DMS153 (cell line): ENCODE measurements at regions not wholly inside any gene's neighbourhood (a gene's known extent, or its start where the extent isn't known, plus 50 kb on each side); places are given as distances from the start of the nearest gene placed in this dataset.
"Not testable (repeated sequence)": the region's sequence is repeated elsewhere in the genome, so short reads cannot be mapped to it uniquely, and the experiment has no call there.

Experiments used
- DNase-seq: peaks from one replicate; lab custom pipeline; 2025; lab: John Stamatoyannopoulos, UW

GRCh38 chr1:219058891-219059820 is 114.5 kb upstream of the LYPLAL1 start:
- DNase-seq = no peak

- DNase-seq = no peak
Observed at GRCh38 chr1:219060798-219061197, 112.9 kb upstream of the LYPLAL1 start.

GRCh38 chr1:219062161-219062560 is 111.5 kb upstream of the LYPLAL1 start:
- no peak for DNase-seq

- DNase-seq = no peak
Observed at GRCh38 chr1:219066098-219066497, 107.6 kb upstream of the LYPLAL1 start.

GRCh38 chr1:219066631-219067349 is 106.9 kb upstream of the LYPLAL1 start:
- DNase-seq = no peak

- DNase-seq = no peak
Observed at GRCh38 chr1:219067350-219067712, 106.3 kb upstream of the LYPLAL1 start.

- DNase-seq = not testable (repeated sequence)
Observed at GRCh38 chr1:219070395-219070794, 103.3 kb upstream of the LYPLAL1 start.

GRCh38 chr1:219071209-219071608 is 102.5 kb upstream of the LYPLAL1 start:
- DNase-seq = no peak

- DNase-seq = no peak
Observed at GRCh38 chr1:219072329-219072728, 101.3 kb upstream of the LYPLAL1 start.

- no peak for DNase-seq
Observed at GRCh38 chr1:219074084-219074728, 99.5 kb upstream of the LYPLAL1 start.

GRCh38 chr1:219075121-219075879 is 98.4 kb upstream of the LYPLAL1 start:
- no peak for DNase-seq

- no peak for DNase-seq
Observed at GRCh38 chr1:219076326-219076937, 97.2 kb upstream of the LYPLAL1 start.

- not testable (repeated sequence) for DNase-seq
Observed at GRCh38 chr1:219077767-219078166, 95.9 kb upstream of the LYPLAL1 start.

- DNase-seq = no peak
Observed at GRCh38 chr1:219081943-219082925, 91.4 kb upstream of the LYPLAL1 start.

GRCh38 chr1:219083631-219084030 is 90.0 kb upstream of the LYPLAL1 start:
- no peak for DNase-seq

GRCh38 chr1:219085082-219085481 is 88.6 kb upstream of the LYPLAL1 start:
- DNase-seq = no peak

GRCh38 chr1:219085988-219086387 is 87.7 kb upstream of the LYPLAL1 start:
- no peak for DNase-seq

GRCh38 chr1:219086956-219087469 is 86.7 kb upstream of the LYPLAL1 start:
- DNase-seq = no peak

- DNase-seq = no peak
Observed at GRCh38 chr1:219088778-219089557, 84.7 kb upstream of the LYPLAL1 start.
